DOHH2 (cell line): ENCODE measurements at regions not wholly inside any gene's neighbourhood (a gene's known extent, or its start where the extent isn't known, plus 50 kb on each side); places are given as distances from the start of the nearest gene placed in this dataset.

Experiments used
- CTCF ChIP-seq: fragments of 200-600 bp; sonication (generic); IDR thresholded peaks from one replicate; pipeline ENCODE4 v1.5.1; 2014; ENCODE audit warnings: antibody characterized with exemption, mild to moderate bottlenecking, low read depth, low read length; ENCODE audit not compliant: poor library complexity, severe bottlenecking
- EZH2phosphoT487 ChIP-seq: fragments of 200-600 bp; sonication (generic); IDR thresholded peaks from 2 replicates; pipeline ENCODE4 v1.6.1; 2017; ENCODE audit warnings: borderline replicate concordance, mild to moderate bottlenecking, antibody characterized with exemption, low read length, moderate library complexity, mixed read lengths

DNA sequence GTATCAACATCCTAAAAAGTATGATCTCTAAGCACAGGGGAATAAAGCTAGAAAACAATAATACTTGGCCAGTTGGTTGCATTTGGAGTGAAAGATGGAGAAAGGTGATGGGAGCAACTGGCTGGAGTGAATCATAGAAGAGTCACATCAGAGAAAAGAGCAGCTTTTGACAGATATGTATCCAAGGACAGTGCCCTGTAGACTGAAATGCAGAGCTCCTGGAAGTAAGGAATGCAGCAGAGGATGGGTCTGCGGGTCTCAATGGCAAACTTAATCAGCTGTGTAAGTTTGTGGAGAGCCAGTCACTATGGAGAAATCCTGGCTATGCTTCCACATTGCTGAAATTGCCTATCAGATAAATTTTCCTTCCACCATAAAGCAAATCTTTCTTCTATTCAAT lies 218.1 kb upstream of the PRNP start:
- TF ChIP-seq CTCF (no peak), EZH2phosphoT487 (no peak)
